HG03571 (cell line): ENCODE measurements at regions not wholly inside any gene's neighbourhood (a gene's known extent, or its start where the extent isn't known, plus 50 kb on each side); places are given as distances from the start of the nearest gene placed in this dataset.
"Not testable (repeated sequence)": the region's sequence is repeated elsewhere in the genome, so short reads cannot be mapped to it uniquely, and the experiment has no call there.

ENCODE experiments used
- ATAC-seq: cut with Tn5 transposase; IDR thresholded peaks from one replicate; pipeline ENCODE4 v1.9.1; 2021; ENCODE audit not compliant: unreplicated experiment

DNA sequence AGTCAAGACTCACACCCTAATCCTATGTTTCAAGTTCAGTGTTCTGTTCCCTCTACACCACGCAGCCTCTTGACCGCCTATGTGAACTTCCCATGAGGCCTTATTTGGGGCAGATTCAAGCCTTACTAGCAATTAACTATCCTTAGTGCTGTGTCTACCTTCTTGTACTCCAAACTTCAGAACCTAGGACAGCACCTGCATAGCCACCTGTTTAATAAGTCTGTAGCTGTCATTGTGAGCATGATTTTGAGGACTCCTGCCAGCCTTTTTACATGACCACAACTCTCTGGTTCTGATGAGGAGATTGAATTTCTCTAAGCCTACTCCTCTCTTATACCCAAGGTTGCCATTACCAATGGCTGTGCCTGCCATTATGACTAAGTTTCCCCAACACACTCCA is 50.8 kb upstream of the PCSK1 start:
- ATAC-seq = no peak

DNA sequence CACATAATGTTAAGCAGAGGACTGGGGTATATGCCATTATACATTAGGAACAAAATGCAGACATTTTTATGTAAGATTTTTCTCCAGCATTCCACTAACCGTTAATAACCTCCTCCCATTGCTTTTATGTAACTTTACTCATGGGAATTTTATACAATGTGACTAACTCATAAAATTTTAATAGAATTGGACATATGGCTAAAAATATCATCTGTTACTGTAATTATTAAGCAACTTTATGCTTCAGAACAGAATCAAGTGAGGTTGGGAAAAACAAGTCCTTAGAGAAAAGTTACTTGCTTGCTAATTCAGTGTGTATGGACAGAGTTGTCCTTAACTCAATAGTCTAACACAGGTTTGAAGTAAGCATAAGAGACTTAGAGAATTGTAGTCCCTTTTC is 54.8 kb upstream of the PCSK1 start:
- no peak for ATAC-seq

DNA sequence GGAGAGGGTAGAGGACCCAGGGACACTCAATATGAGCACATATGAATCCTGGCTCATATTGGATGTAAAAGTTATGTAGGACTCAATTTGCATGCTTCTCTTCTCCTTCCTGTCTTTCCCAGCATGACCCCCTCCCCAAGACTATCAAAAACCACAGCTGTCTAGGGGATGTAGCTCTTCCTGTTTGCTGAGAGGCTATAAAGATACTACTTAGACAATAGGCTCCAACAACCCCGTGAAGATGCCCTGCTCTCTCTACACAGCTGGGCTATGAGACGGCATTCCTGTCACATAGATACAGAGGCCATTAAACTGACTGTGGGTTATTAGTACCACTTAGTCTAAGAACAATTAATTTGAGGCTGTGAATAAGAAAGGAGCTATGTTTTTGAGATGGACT is 56.5 kb upstream of the PCSK1 start:
- no peak for ATAC-seq

DNA sequence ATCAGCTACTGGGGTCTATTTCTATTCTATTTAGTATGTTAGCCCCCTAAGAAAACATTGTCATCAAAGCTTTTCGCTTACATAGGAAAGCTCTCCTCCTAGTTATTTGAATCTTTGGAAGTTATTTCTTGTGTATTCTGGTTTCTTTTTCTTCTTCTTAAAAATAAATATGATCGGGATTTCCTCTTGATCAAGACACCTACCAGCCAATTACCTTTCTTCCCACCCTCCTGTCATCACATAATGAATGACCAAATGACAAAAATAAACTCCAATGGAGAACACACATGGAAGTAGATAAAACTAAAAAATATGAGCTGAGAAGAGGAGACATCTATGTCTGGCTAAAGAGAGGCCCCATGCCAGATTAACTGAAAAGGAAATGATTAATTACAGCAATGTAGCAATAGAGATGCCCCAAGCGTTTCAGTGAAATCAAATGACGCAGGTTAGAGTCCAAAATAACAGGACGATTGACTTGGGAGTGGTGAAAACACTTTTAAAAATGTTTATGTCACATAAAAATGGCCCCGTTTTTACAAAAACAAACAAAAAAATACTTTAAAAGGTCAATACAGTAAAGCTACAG is 59.5 kb upstream of the PCSK1 start:
- no peak for ATAC-seq

DNA sequence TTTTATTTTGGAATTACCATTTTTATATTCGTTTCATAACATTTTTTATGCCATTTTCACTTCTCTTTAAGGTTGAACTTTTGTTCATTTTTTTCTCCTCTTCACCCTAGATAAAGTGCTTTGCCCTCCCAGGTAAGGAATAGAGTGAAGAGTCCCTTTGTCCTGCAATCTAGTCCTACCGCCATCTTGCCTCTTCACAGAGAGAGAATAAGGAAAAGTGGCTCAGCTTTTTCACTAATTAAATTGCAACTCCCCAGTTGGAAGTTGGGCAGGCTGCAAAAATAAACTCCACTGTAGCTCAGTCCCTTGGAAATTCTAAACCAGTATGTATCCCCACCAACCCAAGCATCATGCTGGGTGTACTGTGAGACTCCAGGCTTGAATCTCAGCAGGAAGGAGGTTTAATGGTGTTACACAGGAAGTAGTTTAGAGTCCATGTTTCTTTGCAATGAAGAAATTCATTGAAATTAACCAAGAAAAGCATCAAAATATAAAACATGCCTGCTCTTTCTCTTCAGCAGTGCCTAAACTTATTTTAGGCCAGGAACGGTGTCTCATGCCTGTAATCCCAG is 60.3 kb upstream of the PCSK1 start:
- ATAC-seq = no peak

DNA sequence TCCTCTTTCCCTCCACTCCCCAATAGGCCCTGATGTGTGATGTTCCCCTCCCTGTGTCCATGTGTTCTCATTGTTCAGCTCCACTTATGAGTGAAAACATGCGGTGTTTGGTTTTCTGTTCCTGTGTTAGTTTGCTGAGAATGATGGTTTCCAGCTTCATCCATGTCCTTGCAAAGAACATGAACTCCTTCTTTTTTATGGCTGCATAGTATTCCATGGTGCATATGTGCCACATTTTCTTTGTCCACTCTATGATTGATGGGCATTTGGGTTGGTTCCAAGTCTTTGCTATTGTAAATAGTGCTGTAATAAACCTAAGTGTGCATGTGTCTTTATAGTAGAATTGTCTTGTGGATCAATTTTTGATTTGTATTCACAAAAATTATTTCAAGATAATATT is 62.4 kb upstream of the PCSK1 start:
- not testable (repeated sequence) for ATAC-seq

DNA sequence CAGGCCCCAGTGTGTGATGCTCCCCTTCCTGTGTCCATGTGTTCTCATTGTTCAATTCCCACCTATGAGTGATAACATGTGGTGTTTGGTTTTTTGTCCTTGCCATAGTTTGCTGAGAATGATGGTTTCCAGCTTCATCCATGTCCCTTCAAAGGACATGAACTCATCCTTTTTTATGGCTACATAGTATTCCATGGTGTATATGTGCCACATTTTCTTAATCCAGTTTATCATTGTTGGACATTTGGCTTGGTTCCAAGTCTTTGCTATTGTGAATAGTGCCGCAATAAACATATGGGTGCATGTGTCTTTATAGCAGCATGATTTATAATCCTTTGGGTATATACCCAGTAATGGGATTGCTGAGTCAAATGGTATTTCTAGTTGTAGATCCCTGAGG is 64.0 kb upstream of the PCSK1 start:
- not testable (repeated sequence) for ATAC-seq

DNA sequence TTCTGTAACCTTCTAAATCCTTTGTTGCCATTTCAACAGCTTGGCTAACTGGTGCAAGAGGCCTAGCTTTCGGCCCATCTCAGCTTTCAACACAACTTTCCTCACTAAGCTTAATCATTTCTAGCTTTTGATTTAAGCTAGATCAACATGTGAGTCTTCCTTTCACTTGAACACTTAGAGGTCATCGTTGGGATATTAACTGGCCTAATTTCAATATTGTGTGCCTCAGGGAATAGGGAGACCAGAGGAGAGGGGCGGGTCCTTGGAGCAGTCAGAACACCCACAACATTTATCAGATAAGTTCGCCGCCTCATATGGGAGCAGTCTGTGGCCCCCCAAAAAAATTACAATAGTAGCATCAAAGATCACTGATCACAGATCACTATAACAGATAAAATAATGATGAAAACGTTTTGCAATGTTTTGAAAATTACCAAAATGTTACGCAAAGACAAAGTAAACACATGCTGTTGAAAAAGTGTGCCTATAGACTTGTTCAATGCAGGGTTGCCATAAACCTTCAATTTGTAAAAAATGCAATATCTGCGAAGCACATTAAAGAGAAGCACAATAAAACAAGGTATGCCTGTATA is 66.8 kb upstream of the PCSK1 start:
- no peak for ATAC-seq

DNA sequence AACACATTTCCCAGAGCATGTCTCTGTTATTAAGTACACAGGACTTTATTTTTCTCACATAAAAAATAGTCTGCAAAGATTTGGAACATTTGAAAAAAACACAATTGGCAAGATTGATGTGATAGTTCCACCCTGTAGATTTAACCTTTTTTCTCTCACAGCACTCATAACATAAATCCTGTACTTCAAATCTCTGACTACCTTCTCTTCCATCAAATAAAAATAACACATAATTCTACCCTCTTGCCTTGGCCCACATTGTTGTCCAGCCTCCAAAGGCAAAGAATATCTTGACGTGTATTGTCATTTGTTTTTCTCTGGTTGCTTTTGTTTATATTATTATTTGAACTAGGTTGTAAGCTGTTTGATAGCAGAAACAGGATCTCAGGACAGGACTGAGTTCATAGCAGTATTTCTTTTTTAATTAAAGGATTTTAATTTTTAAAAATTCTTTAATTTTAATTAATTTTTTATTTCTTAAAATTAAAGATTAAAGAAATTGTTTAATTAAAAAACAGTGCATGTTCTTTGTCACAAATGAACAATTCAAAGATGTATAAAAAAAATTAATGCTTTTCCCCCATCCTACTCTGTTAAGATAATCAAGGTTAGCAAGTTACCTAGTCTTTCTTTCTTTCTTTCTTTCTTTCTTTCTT is 69.1 kb upstream of the PCSK1 start:
- no peak for ATAC-seq

DNA sequence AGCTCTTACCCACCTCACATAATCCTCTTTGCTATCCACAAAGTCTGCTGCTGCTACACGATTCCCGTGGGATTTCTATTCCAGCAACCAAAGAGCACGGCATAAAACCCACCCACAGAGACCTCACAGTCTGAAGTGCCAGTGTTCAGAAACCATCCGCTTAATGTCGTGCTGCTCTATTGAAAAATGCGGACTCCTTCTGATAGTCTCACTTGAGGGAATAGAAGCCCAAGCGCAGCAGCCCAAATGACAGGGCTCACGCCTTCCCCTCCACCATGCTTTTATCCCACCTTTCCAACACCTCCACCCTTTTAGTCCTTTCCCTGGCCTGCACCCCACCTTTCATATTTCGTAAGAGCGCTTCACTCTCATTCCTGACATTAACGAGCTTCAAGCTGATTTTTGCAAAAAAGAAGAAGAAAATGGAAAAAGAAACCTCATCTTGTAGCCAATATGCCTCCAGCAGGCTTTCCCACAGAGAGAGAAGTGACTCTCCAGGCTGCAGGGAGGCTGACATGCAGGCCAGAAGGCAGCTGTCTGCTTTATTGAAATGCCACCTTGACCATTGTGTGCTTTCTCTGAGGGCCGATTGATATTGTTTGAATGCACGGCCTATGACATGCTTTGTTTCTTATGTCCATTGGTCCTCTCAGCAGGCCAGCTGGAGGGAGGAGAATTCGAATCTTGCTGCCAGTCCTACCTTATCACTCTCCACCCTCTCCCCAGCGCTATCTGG is 70.6 kb upstream of the PCSK1 start:
- no peak for ATAC-seq

DNA sequence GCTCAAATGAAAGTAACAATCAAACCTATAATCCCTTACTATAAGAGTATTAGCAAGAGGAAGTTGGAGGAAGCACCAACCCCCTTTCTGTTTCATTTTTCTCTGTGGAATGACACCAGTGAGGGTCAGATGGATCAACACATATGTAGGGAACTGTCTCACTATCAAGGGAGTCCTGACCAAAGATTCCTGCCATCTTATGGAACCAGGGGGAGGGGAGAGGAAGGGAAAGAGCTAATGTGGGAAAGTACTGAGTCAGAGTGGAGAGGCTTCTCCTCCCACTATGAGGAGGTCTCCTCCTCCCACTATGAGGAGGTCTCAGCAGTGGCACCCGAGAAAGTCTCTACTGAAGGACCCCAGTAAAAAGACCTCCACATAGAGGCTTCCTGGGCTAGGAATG is 73.3 kb upstream of the PCSK1 start:
- no peak for ATAC-seq

DNA sequence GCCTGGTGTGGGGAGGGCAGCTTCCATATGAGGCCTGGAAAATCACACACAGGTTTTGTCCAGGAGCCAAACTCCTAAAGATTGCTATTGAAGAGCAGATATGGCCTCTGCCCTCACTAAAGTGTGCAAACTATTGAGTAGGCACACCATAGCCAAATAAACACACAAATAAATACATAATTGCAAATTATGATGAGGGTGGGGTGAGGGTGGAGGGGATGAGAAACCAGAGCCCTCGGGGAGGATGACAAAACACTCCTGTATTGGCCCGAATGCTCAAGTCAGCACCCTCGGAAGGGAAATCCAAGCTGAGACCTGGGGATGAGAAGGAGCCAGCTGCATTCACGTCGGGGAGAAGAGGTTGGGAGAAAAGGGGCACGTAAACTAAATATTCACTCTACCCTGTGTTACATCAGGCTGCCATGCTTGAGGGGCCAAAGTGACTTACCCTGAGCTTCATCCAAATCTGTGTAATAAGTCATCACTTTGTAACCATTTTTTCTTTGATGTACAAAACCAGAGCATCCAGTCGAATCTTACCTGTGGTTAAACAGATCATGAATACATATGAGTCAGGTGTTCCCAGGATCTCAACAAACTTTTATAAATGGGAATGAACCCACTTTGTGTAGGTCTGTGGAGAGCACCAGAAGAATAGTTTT is 73.9 kb upstream of the PCSK1 start:
- ATAC-seq = no peak

DNA sequence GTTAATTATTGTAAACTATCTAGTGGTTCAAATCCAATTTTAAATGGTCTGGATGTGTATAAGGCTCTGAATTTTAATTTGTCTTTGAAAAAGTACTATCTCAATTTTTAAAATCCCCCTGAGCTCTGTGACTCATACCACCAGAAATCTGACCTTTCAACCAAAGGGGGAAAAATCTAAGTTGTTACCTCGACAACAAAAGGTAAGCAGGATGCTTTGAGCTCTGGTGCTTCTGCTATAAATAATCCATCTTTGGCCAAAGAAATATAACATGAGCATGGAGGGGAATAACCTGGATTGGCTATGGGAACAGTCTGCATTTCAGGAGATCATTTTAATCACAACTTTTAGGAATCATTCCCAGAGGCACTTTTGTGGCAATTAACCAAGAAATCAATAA is 76.3 kb upstream of the PCSK1 start:
- no peak for ATAC-seq

DNA sequence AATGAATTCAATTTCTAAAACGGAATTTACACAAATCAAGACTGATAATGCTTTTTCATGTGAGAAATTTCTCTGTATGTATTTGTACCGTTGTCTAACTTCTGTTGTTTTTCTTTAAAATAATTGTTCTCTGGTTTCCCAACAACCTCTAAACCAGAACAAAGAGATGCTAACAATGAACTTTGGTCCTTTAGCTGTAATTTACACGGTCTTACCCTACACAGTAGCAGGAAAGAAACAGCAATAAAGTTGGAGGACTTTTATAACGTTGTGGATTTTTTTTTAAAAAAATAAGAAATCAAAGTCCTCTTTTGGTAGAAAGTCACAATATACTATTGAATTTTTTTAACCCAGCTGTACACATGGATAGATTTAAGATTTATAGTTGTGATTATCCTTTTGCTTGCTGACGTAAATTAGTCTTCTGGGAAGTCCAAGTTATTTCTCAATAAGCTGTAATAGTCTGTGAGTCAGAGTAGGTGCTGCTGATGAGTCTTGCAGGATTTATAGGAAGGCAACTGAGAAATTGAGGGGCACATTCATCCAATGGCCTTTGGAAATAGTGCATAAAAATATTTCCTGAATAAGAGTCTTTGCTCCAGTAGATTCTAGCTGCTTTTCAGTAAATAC is 76.8 kb upstream of the PCSK1 start:
- no peak for ATAC-seq

DNA sequence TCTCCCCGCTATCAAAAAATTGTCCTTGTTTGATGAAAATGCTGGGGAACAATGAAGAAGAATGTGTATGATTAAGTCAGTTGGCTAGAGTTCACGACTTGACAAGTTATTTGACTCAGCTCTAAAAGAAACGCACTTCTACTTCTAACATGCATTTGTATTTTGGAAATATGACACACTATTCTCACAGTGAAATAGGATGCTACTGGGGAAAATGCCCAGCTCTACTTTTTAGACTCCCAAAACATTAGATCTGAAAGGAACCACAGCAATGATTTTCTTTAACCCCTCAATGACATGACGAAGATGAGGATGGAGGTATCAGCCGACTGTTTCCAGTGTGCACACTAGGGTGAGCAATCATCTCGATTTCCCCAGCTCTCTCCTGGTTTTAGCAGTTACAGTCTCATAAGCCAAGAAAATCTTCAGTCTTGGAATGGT is 83.6 kb upstream of the PCSK1 start:
- ATAC-seq = no peak

DNA sequence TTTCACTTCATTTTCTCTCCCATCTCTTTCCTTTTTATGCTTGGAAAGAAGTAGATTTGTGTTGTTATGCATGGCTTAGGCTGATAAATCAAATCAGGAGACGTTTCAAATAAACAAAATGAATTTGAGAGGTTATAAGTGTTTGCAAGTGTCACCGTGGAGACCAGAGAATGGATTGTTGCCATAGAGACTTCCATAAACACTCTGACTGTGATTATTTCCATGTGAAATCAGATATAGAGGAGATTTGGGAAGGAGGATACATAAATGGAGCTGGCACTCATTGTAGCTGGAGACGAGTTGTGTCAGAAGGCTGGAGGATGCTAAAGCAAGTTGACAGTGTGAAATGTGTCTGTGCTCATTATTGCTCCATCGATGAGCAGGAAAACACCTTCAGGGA is 84.2 kb upstream of the PCSK1 start:
- ATAC-seq = no peak

DNA sequence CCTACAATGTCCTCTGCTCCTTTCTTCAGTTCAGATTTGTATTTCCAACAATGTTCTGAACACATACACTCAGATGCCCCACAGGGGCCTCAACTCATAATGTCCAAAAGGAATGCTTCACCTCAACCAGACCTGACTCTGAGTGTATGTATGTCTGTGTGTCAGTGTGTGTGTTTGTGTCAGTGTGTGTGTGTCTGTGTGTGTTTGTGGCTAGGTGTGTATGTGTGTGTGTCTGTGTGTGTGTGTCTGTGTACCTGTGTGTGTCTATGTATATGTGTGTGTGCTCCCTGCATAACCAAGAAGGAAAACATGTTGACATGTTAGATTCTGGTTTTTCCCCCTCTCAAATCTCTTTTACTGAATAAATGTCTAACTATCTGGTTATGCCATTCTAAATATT is 87.3 kb upstream of the PCSK1 start:
- no peak for ATAC-seq

DNA sequence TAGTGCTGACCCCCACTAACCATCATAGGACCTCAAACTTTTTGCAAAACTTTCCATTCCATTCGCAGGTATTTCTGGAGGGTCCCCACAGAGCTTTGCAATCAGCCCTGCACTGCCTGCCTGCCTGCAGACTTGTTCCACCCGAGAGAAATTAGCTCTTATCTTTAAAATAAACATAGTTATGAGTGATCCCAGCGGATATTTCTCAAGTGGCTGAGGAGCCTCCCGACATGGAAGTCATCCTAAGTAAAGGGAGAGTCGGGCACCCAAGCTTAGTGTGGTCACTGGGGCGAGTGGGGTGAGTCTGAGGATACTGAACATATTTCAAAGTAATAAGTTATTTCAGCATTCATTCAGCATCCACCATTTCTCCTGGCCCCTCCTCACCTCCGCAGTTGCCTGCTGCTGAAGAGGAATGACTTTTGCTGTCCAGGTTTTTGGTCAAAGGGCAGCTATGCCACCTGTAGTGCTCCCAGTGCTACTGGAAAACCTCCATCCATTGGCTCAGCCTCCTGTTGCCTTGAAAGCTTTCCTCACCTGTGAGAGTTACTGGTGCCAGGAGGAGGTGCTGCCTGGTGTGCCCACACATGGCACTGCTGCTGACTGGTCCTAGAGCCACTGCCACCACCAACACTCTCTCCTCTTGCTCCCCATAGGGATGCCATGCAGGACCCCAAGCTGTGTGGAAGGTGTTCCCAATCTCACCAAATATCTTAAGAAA is 89.7 kb upstream of the PCSK1 start:
- ATAC-seq = no peak

DNA sequence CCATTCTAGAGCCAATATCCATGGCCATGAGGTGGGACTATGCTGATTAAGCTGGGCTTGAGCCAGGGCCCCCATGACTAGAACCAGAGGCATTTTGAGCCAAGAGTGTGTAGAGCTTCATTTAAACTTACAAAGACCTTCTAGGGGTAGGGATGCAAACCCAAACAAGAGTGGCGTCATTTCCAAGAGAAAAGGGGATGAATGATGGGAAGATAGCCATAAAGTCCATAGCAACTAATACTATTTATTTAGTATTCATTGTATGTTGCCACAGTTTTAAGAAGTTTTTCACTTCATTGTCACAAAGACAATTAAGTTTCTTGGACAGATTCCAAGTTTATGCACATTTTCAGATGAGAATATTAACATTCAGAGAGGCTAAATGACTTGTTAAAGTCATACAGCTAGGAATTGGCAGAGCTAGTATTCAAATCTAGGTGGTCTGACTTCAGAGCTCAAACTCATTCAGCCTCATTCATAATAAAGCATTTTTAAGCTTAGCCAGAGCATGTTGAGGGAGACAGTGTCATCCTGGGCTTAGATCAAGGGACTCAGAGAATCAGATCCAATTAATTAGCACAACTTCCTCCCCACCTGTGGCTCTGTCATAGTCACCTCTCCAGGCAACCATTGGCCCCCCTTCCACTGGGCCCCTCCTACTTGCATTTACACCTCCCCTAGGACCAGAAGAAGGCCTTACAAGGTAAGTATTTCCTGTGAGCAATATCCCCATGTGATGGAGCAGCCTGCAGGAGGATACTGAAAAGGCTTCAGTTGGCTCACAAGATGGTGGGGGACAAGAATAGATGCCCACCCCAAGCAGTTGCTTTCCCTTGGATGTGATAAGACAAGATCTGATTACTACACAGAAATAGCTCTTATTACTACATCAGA is 95.0 kb upstream of the PCSK1 start:
- no peak for ATAC-seq
